ENCODE measurements at regions not wholly inside any gene's neighbourhood (a gene's known extent, or its start where the extent isn't known, plus 50 kb on each side); places are given as distances from the start of the nearest gene placed in this dataset.
A peak's percentile ranks its signal among the peaks of the same experiment; 100 is the strongest.

GRCh38 chr2:67272195-67272594 is 124.9 kb upstream of the ETAA1 start:
- no peak for TF ChIP-seq POLR2A (IDR thresholded peaks at IDR 0.05)
- TF ChIP-seq CTCF (IDR thresholded peaks at IDR 0.05): no peak
- Histone ChIP-seq H3K4me1 (no peaks in the 10 kb centered on the region), H3K9me3 (no peaks in the 10 kb centered on the region), H3K27me3 (no peaks in the 10 kb centered on the region), H3K4me3 (no peak overlapping the region), H3K27ac (no peak overlapping the region), H3K36me3 (no peaks in the 10 kb centered on the region)
- DNase-seq: no peak

- TF ChIP-seq CTCF (IDR thresholded peaks at IDR 0.05): peak in 3 of 6 experiments; percentile 55 to 68 (median 58)
- TF ChIP-seq POLR2A (IDR thresholded peaks at IDR 0.05): no peak
- Histone ChIP-seq H3K4me3 (no peak overlapping the region), H3K27ac (no peak overlapping the region), H3K27me3 (no peaks in the 10 kb centered on the region), H3K4me1 (no peaks in the 10 kb centered on the region), H3K36me3 (no peaks in the 10 kb centered on the region), H3K9me3 (no peaks in the 10 kb centered on the region)
- DNase-seq: peak in 2 of 3 donors; percentile 82 to 84
These were observed 119.7 kb upstream of the ETAA1 start for GRCh38 chr2:67277450-67277849.

- no peaks in the 10 kb centered on the region for H3K27me3 ChIP-seq
- no peaks in the 10 kb centered on the region for H3K9me3 ChIP-seq
- no peaks in the 10 kb centered on the region for H3K36me3 ChIP-seq
- DNase-seq: no peak
- no peak overlapping the region for H3K4me3 ChIP-seq
- TF ChIP-seq POLR2A (IDR thresholded peaks at IDR 0.05) (no peak), CTCF (IDR thresholded peaks at IDR 0.05) (no peak)
- no peaks in the 10 kb centered on the region for H3K4me1 ChIP-seq
- H3K27ac ChIP-seq: no peak overlapping the region
These were observed 116.0 kb upstream of the ETAA1 start for GRCh38 chr2:67281101-67281500.

- no peaks in the 10 kb centered on the region for H3K27me3 ChIP-seq
- no peaks in the 10 kb centered on the region for H3K36me3 ChIP-seq
- no peaks in the 10 kb centered on the region for H3K9me3 ChIP-seq
- no peak for DNase-seq
- no peak overlapping the region for H3K4me3 ChIP-seq
- no peak overlapping the region for H3K27ac ChIP-seq
- H3K4me1 ChIP-seq: no peaks in the 10 kb centered on the region
- TF ChIP-seq CTCF (IDR thresholded peaks at IDR 0.05) (no peak), POLR2A (IDR thresholded peaks at IDR 0.05) (no peak)
These were observed 113.5 kb upstream of the ETAA1 start for GRCh38 chr2:67283641-67284040.

GRCh38 chr2:67286981-67287759 is 110.0 kb upstream of the ETAA1 start:
- Histone ChIP-seq H3K27ac (no peak overlapping the region), H3K4me1 (no peaks in the 10 kb centered on the region), H3K9me3 (no peaks in the 10 kb centered on the region), H3K4me3 (no peak overlapping the region), H3K36me3 (no peaks in the 10 kb centered on the region), H3K27me3 (no peaks in the 10 kb centered on the region)
- no peak for DNase-seq
- TF ChIP-seq POLR2A (IDR thresholded peaks at IDR 0.05): no peak
- TF ChIP-seq CTCF (IDR thresholded peaks at IDR 0.05): no peak

Measured in Peyer's patch (tissue), 4 donors.